T-cell (primary cell): ENCODE measurements at regions not wholly inside any gene's neighbourhood (a gene's known extent, or its start where the extent isn't known, plus 50 kb on each side); places are given as distances from the start of the nearest gene placed in this dataset.

Source experiments
- ATAC-seq, 4 experiments: fragments of 200-7000 bp in 3 of 4; fragments of 150-1000 bp in 1 of 4; cut with Tn5 transposase; replicated peaks in 1 of 4; 1 replicate in 3 of 4; 2 replicates in 1 of 4; pipeline ENCODE4 v1.10.0; 2021; ENCODE audit warnings: moderate library complexity in 3 of 4, mild to moderate bottlenecking in 2 of 4, moderate number of reproducible peaks in 1 of 4
- CTCF ChIA-PET, 2 donors: fragments of 300-600 bp; sonication (Branson Sonifier 250); formaldehyde crosslinking; loops; one replicate each; lab custom pipeline; 2022; ENCODE audit warnings: antibody characterized with exemption in 2 of 2; lab: Charles Lee
- POLR2A ChIA-PET, 2 donors: fragments of 300-600 bp; sonication (Branson Sonifier 250); formaldehyde crosslinking; loops; one replicate each; lab custom pipeline; 2022; ENCODE audit warnings: antibody characterized with exemption in 2 of 2; lab: Charles Lee
- DNase-seq, 35 experiments: peaks; one replicate each; pipeline versions ENCODE4 v3.0.0 to v3.0.0-alpha.2; 2013 to 2023
- H3K27ac ChIP-seq: one replicate; pipeline ENCODE4 v1.5.1; 2013; ENCODE audit warnings: low read length
- H3K27me3 ChIP-seq, 2 experiments: replicated peaks in 1 of 2; 1 replicate in 1 of 2; 2 replicates in 1 of 2; pipeline versions ENCODE4 v1.6.1 to v1.7.0; 2013; ENCODE audit warnings: low read length in 1 of 2, mixed read lengths in 1 of 2; ENCODE audit not compliant: control insufficient read depth in 2 of 2, insufficient read depth in 2 of 2; ENCODE audit errors: extremely low read depth in 1 of 2
- H3K36me3 ChIP-seq, 2 donors: 1 replicate in 1 of 2; 2 replicates in 1 of 2; pipeline versions ENCODE4 v1.6.1 to v1.7.0; 2013; ENCODE audit warnings: low read length in 1 of 2; ENCODE audit not compliant: control insufficient read depth in 2 of 2, insufficient read depth in 1 of 2; ENCODE audit errors: extremely low read depth in 1 of 2
- H3K4me1 ChIP-seq, 2 experiments: 1 replicate in 1 of 2; 2 replicates in 1 of 2; pipeline versions ENCODE4 v1.6.1 to v1.7.0; 2013; ENCODE audit warnings: low read length in 2 of 2, mixed read lengths in 1 of 2; ENCODE audit not compliant: insufficient read depth in 2 of 2, control insufficient read depth in 1 of 2; ENCODE audit errors: extremely low read depth in 1 of 2
- H3K4me3 ChIP-seq, 2 donors: 1 replicate in 1 of 2; 2 replicates in 1 of 2; pipeline versions ENCODE4 v1.5.1 to v1.7.0; 2013; ENCODE audit warnings: mild to moderate bottlenecking in 2 of 2, low read length in 1 of 2, moderate library complexity in 1 of 2; ENCODE audit not compliant: control insufficient read depth in 1 of 2; ENCODE audit errors: extremely low read depth in 1 of 2
- H3K9me3 ChIP-seq: 2 replicates; pipeline ENCODE4 v1.7.0; 2013
- H3K27ac Mint-ChIP-seq, 2 donors: one replicate each; pipeline ENCODE4 v1.8.0; 2020 to 2021; ENCODE audit warnings: mild to moderate bottlenecking in 2 of 2, mixed read lengths in 2 of 2
- H3K27me3 Mint-ChIP-seq, 2 donors: one replicate each; pipeline ENCODE4 v1.8.0; 2021 to 2022; ENCODE audit warnings: mixed read lengths in 2 of 2
- H3K36me3 Mint-ChIP-seq: one replicate; pipeline ENCODE4 v1.8.0; 2021; ENCODE audit warnings: mixed read lengths
- H3K4me1 Mint-ChIP-seq, 3 donors: one replicate each; pipeline ENCODE4 v1.8.0; 2020 to 2022; ENCODE audit warnings: mixed read lengths in 3 of 3, mild to moderate bottlenecking in 1 of 3
- H3K4me3 Mint-ChIP-seq, 3 donors: one replicate each; pipeline ENCODE4 v1.8.0; 2020 to 2022; ENCODE audit warnings: mild to moderate bottlenecking in 3 of 3, mixed read lengths in 3 of 3, moderate library complexity in 3 of 3
- H3K9me3 Mint-ChIP-seq, 3 donors: one replicate each; pipeline ENCODE4 v1.8.0; 2020 to 2022; ENCODE audit warnings: mixed read lengths in 3 of 3
- WGBS: methylation state at CpG from one replicate; pipeline ENCODE4 v1.1.5; 2013; ENCODE audit warnings: missing lambda C conversion rate; ENCODE audit not compliant: insufficient coverage; 5-methylcytosine and 5-hydroxymethylcytosine counted together

DNA sequence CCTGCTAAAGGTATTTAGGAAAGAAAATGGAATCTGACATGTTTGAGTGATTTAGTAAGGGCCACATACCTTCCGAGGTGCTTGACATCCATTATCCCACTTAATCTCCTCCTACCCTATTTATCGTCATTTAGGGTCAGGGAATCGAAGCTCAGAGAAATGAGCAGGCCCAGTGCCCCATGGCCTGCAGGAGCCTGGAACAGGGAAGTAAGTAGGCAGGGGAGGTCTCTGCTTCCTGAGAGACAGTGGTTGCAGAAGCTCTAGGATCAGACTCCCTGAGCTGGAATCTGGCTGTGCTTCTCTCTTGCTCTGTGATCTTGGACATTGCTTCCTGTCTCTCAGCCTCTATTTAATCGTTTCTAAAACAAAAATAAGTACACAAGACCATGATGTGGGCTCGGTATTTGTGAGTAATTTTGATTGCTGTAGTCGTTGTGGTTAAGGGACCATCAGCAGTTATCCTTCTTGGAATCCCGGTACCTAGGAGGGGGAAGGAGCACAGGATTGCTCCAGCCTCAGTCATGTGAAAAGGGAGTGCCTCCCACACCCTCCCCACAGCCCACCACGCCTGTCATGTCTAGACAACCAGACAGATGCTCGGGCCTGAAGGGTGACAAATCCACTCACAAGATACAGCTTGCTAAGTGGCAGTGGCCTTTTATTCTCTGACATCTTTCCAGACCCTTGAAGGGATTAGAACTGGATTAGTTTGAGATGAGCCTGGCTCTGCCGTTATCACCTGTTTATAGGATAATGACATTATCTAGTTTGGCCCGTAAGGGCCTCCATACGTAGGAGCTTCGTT lies 169.2 kb upstream of the TSHZ3 start:
- 67% methylated on average over 3 of the region's 13 CpGs for WGBS
- POLR2A ChIA-PET = no interaction called here
- H3K9me3 Mint-ChIP-seq = peaks cover 4 to 10% (median 5%) of the 10 kb centered on the region in 3 donors
- ATAC-seq (no peak), DNase-seq (no peak)
- H3K4me3 Mint-ChIP-seq = no peak overlapping the region
- H3K36me3 Mint-ChIP-seq = no peaks in the 10 kb centered on the region
- Histone ChIP-seq H3K27ac (no peak overlapping the region), H3K4me3 (no peak overlapping the region), H3K36me3 (no peaks in the 10 kb centered on the region), H3K9me3 (no peaks in the 10 kb centered on the region), H3K4me1 (no peaks in the 10 kb centered on the region), H3K27me3 (peaks cover 0 to 12% of the 10 kb centered on the region in 2 experiments)
- no peak overlapping the region for H3K27ac Mint-ChIP-seq
- H3K27me3 Mint-ChIP-seq = peaks cover 0 to 3% of the 10 kb centered on the region in 2 donors
- H3K4me1 Mint-ChIP-seq = no peaks in the 10 kb centered on the region
- CTCF ChIA-PET = no interaction called here

DNA sequence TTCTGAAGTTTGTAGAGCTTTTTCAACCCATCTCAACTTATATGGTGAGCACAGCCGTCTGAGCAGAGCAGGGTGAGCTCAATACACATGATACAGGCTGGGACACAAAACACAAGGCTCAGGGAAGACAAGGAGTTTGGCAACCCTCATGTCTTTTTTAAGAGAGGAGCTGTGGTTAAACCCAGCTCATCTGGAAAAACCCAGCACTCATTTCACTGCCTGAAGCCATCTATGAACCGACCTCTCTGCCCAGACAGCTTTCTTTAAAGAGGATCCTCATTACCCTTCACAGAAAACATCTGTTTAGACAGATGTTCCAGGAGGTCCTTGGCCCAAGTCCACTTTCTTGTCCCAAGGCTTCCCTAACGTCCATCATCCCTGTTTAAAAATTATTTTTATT lies 170.0 kb upstream of the TSHZ3 start:
- no peaks in the 10 kb centered on the region for H3K4me1 Mint-ChIP-seq
- no peak overlapping the region for H3K4me3 ChIP-seq
- 40% methylated on average over 1 of the region's 3 CpGs for WGBS
- no peak overlapping the region for H3K4me3 Mint-ChIP-seq
- no peaks in the 10 kb centered on the region for H3K9me3 ChIP-seq
- H3K36me3 ChIP-seq = no peaks in the 10 kb centered on the region
- peaks cover 0 to 3% of the 10 kb centered on the region in 2 donors for H3K27me3 Mint-ChIP-seq
- no peaks in the 10 kb centered on the region for H3K4me1 ChIP-seq
- H3K27ac Mint-ChIP-seq = no peak overlapping the region
- CTCF ChIA-PET = no interaction called here
- H3K27me3 ChIP-seq = peaks cover 0 to 9% of the 10 kb centered on the region in 2 experiments
- H3K9me3 Mint-ChIP-seq = peaks cover 4 to 10% (median 5%) of the 10 kb centered on the region in 3 donors
- DNase-seq (no peak), ATAC-seq (no peak)
- POLR2A ChIA-PET = no interaction called here
- H3K27ac ChIP-seq = no peak overlapping the region
- no peaks in the 10 kb centered on the region for H3K36me3 Mint-ChIP-seq

DNA sequence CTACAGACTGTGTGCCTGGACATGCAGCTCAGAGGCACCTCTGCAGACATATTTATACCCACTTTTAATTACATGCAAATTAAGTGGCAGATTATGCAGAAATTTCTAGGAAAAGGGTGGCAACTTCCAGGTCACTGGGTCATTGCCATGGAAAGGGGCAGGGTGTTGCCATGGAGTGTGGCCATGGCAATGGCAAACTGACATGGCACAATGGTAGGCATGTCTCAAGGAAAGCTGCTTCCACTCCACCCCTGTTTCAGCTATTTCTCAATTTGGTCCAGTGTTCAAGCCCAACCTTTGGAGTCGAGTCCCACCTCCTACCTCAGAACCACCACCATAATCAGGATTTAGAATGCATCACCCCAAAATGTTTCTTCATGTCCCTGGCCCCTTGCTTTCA lies 170.7 kb upstream of the TSHZ3 start:
- no peak overlapping the region for H3K4me3 Mint-ChIP-seq
- WGBS = no CpG with 5 or more reads among the region's 1 CpG
- Histone ChIP-seq H3K27ac (no peak overlapping the region), H3K27me3 (peaks cover 0 to 9% of the 10 kb centered on the region in 2 experiments), H3K4me1 (no peaks in the 10 kb centered on the region), H3K4me3 (no peak overlapping the region), H3K36me3 (no peaks in the 10 kb centered on the region), H3K9me3 (no peaks in the 10 kb centered on the region)
- H3K27me3 Mint-ChIP-seq = peaks cover 0 to 3% of the 10 kb centered on the region in 2 donors
- ATAC-seq = no peak
- ChIA-PET CTCF (no interaction called here), POLR2A (no interaction called here)
- H3K36me3 Mint-ChIP-seq = no peaks in the 10 kb centered on the region
- H3K4me1 Mint-ChIP-seq = no peaks in the 10 kb centered on the region
- no peak for DNase-seq
- no peak overlapping the region for H3K27ac Mint-ChIP-seq
- peaks cover 4 to 14% (median 6%) of the 10 kb centered on the region in 3 donors for H3K9me3 Mint-ChIP-seq

DNA sequence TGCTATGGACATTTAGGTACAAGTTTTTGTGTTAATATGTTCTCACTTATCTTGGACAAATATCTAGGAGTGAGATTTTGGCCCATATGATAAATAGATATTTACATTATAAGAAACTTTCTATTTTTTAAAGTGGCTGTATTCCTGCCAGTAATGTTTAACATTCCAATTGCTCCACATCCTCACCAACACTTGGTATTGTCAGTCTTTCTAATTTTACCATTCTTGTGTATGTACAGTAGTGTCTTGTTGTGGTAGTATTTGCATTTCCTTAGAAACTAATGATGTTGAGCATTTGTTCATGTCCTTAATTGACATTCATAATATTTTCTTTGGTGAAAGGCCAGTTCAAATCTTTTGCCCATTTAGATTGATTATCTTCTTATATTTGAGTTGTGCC lies 171.4 kb upstream of the TSHZ3 start:
- H3K36me3 Mint-ChIP-seq = no peaks in the 10 kb centered on the region
- no peak for DNase-seq
- no peak overlapping the region for H3K4me3 ChIP-seq
- no peak overlapping the region for H3K27ac Mint-ChIP-seq
- ATAC-seq = no peak
- peaks cover 4 to 19% (median 10%) of the 10 kb centered on the region in 3 donors for H3K9me3 Mint-ChIP-seq
- no peaks in the 10 kb centered on the region for H3K4me1 ChIP-seq
- H3K27me3 Mint-ChIP-seq = peaks cover 0 to 3% of the 10 kb centered on the region in 2 donors
- H3K27ac ChIP-seq = no peak overlapping the region
- H3K36me3 ChIP-seq = no peaks in the 10 kb centered on the region
- H3K4me1 Mint-ChIP-seq = no peaks in the 10 kb centered on the region
- no peaks in the 10 kb centered on the region for H3K9me3 ChIP-seq
- no peak overlapping the region for H3K4me3 Mint-ChIP-seq
- peaks cover 0 to 9% of the 10 kb centered on the region in 2 experiments for H3K27me3 ChIP-seq
- CTCF ChIA-PET = no interaction called here
- POLR2A ChIA-PET = no interaction called here

DNA sequence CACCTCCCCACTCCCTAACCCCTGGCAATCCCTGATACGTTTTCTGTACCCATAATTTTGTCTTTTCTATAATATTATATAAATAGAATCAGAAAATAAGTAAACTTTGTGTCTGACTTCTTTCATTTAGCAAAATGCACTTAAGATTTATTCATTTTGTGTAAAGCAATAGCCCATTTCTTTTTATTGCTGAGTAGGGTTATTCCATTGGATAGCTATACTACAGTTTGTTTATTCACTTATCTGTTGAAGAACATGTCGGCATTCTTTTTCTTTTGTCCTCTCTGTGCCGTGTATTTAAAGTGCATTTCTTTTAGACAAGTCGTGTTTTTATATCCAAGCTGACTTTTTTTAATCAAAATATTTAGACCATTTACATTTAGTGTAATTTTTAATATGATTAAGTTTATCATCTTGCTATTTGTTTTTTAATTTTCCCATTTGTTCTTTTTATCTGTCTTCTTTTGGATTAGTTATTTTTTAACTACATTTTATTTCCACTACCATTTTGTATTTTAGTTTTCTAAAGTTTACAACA lies 176.4 kb upstream of the TSHZ3 start:
- no peak overlapping the region for H3K4me3 ChIP-seq
- DNase-seq (no peak), ATAC-seq (no peak)
- H3K27me3 ChIP-seq = peaks cover 0 to under 1% of the 10 kb centered on the region in 2 experiments
- POLR2A ChIA-PET = no interaction called here
- H3K9me3 ChIP-seq = no peaks in the 10 kb centered on the region
- H3K27me3 Mint-ChIP-seq = peaks cover 1 to 11% of the 10 kb centered on the region in 2 donors
- H3K27ac ChIP-seq = no peak overlapping the region
- H3K9me3 Mint-ChIP-seq = peaks cover 4 to 29% (median 21%) of the 10 kb centered on the region in 3 donors
- CTCF ChIA-PET = no interaction called here
- H3K36me3 Mint-ChIP-seq = no peaks in the 10 kb centered on the region
- WGBS = no CpG with 5 or more reads among the region's 4 CpGs
- H3K4me3 Mint-ChIP-seq = no peak overlapping the region
- no peaks in the 10 kb centered on the region for H3K4me1 Mint-ChIP-seq
- no peak overlapping the region for H3K27ac Mint-ChIP-seq
- no peaks in the 10 kb centered on the region for H3K36me3 ChIP-seq
- H3K4me1 ChIP-seq = no peaks in the 10 kb centered on the region

DNA sequence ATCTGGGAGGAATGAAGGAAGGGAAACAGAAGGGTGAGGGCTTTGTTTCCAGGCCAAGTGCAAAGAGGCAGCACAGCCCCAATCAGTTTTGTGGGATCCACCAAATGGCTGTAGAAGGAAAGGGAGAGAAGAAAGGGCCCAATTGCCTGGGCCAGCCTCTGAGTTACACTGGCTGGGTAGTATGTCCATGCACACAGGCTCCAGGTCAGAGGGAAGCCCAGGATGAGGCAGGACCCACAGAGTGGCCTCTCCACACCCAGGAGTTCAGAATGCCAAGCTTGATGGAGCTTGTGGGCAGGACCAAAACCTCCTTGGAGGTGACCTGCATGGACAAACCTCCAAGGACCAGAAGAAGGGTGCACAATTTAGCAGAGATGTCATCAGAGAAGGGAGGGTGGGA lies 178.2 kb upstream of the TSHZ3 start:
- Histone ChIP-seq H3K27me3 (peaks cover 0 to 5% of the 10 kb centered on the region in 2 experiments), H3K4me3 (no peak overlapping the region), H3K36me3 (no peaks in the 10 kb centered on the region), H3K4me1 (no peaks in the 10 kb centered on the region), H3K9me3 (no peaks in the 10 kb centered on the region), H3K27ac (no peak overlapping the region)
- no peak for DNase-seq
- H3K27ac Mint-ChIP-seq = no peak overlapping the region
- H3K36me3 Mint-ChIP-seq = no peaks in the 10 kb centered on the region
- peaks cover 4 to 25% (median 17%) of the 10 kb centered on the region in 3 donors for H3K9me3 Mint-ChIP-seq
- CTCF ChIA-PET = no interaction called here
- POLR2A ChIA-PET = interaction anchor here in 1 of 2 donors (0.6 kb wide), 1 partner anchor 177 kb away, joined by 16 read pairs; no protein-coding TSS in a partner anchor
- H3K4me1 Mint-ChIP-seq = no peaks in the 10 kb centered on the region
- no peak overlapping the region for H3K4me3 Mint-ChIP-seq
- no peak for ATAC-seq
- peaks cover 9 to 20% of the 10 kb centered on the region in 2 donors for H3K27me3 Mint-ChIP-seq
